Dendritic cell treated with granulocyte-macrophage colony-stimulating factor and Interleukin-4, amounts not matched to agents 40 ng/mL and 50 ng/mL, for 4 days (primary cell): ENCODE measurements at regions not wholly inside any gene's neighbourhood (a gene's known extent, or its start where the extent isn't known, plus 50 kb on each side); places are given as distances from the start of the nearest gene placed in this dataset.

Experiments
- H3K27ac Mint-ChIP-seq: one replicate; pipeline ENCODE4 v1.8.0; 2022; ENCODE audit warnings: mild to moderate bottlenecking, mixed read lengths
- H3K27me3 Mint-ChIP-seq: one replicate; pipeline ENCODE4 v1.8.0; 2022; ENCODE audit warnings: mild to moderate bottlenecking, mixed read lengths
- H3K36me3 Mint-ChIP-seq: one replicate; pipeline ENCODE4 v1.8.0; 2022; ENCODE audit warnings: low read depth, mixed read lengths
- H3K4me1 Mint-ChIP-seq: one replicate; pipeline ENCODE4 v1.8.0; 2022; ENCODE audit warnings: low read depth, mixed read lengths
- H3K4me3 Mint-ChIP-seq: one replicate; pipeline ENCODE4 v1.8.0; 2022; ENCODE audit warnings: mild to moderate bottlenecking, moderate library complexity, mixed read lengths
- H3K9me3 Mint-ChIP-seq: one replicate; pipeline ENCODE4 v1.8.0; 2022; ENCODE audit warnings: mixed read lengths
- intact Hi-C: fragments of 100-400 bp; cut with micrococcal nuclease; formaldehyde crosslinking; loops from one replicate; pipeline ENCODE4 v1.15.0; 2022

- peaks cover 29% of the 10 kb centered on the region for H3K9me3 Mint-ChIP-seq
- H3K27me3 Mint-ChIP-seq: no peaks in the 10 kb centered on the region
- no peaks in the 10 kb centered on the region for H3K36me3 Mint-ChIP-seq
- no peak overlapping the region for H3K4me3 Mint-ChIP-seq
- intact Hi-C loops: no loop called here
- no peak overlapping the region for H3K27ac Mint-ChIP-seq
- H3K4me1 Mint-ChIP-seq: no peaks in the 10 kb centered on the region
These were observed 632.5 kb downstream of the KCTD8 start for GRCh38 chr4:43816116-43816515.

DNA sequence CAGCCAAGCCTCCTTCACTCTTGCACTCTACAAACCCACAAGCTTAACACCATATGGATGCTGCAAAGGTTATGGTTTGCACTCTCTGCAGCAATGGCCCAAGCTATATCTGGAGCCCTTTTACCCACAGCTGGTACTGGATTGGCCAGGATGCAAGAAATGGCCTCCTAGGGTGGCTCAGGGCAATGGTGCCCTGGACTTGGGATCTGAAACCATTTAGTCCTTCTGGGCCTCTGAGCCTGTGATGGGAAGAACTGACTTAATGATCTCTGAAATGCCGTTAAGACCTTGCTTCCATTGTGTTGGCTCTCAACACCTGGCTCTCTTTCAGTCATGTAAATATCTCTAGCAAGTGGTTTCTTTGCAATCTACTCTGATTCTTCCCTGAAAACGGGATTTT, 626.0 kb downstream of the KCTD8 start:
- H3K36me3 Mint-ChIP-seq: no peaks in the 10 kb centered on the region
- H3K27me3 Mint-ChIP-seq: no peaks in the 10 kb centered on the region
- H3K9me3 Mint-ChIP-seq: peaks cover 49% of the 10 kb centered on the region
- intact Hi-C loops: no loop called here
- H3K27ac Mint-ChIP-seq: no peak overlapping the region
- H3K4me3 Mint-ChIP-seq: no peak overlapping the region
- no peaks in the 10 kb centered on the region for H3K4me1 Mint-ChIP-seq

DNA sequence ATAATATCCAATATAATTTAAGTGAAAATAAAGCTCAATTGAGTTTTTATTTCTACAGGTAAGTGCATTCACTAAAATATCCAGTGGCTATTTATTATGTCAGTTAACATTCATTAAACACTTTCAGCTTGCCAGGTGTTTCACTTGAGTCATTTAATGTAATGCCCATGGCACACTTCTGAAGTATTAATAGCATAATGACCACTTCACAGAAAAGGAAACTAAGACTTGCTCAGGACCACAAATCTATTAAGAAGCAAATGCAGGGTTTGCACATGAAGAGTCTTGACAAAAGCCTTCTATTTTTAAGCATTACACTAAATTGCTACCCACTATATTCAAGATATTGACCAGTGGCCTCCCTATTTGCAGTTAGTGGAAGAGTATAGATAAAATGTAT, 612.7 kb downstream of the KCTD8 start:
- intact Hi-C loops: no loop called here
- H3K9me3 Mint-ChIP-seq: peaks cover 9% of the 10 kb centered on the region
- no peak overlapping the region for H3K4me3 Mint-ChIP-seq
- no peak overlapping the region for H3K27ac Mint-ChIP-seq
- no peaks in the 10 kb centered on the region for H3K36me3 Mint-ChIP-seq
- no peaks in the 10 kb centered on the region for H3K4me1 Mint-ChIP-seq
- no peaks in the 10 kb centered on the region for H3K27me3 Mint-ChIP-seq

- Mint-ChIP-seq H3K36me3 (no peaks in the 10 kb centered on the region), H3K27ac (no peak overlapping the region), H3K27me3 (no peaks in the 10 kb centered on the region), H3K4me3 (no peak overlapping the region), H3K4me1 (no peaks in the 10 kb centered on the region), H3K9me3 (peaks cover 9% of the 10 kb centered on the region)
- intact Hi-C loops: no loop called here
These were observed 611.4 kb downstream of the KCTD8 start for GRCh38 chr4:43837171-43837570.

- no peaks in the 10 kb centered on the region for H3K36me3 Mint-ChIP-seq
These were observed 611.0 kb downstream of the KCTD8 start for GRCh38 chr4:43837604-43838003.

DNA sequence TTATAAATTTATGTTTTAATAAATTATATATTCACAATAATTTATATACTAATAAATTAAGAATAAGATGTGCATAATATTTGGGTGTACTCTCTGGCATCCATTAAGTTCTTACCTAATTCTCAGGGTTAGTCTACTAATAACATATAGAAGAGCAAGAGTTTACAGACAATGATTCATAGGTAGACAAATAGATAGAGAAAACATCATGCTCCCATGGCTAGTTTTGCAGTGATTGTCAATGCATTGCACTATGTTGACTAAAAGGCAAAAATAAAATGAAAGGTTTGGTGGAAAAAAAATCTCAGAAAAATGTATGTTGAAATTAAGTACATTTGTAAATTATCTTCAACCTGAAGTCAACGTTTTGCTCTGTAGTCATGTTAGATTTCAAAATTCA, 606.0 kb downstream of the KCTD8 start:
- Mint-ChIP-seq H3K4me3 (no peak overlapping the region), H3K27me3 (no peaks in the 10 kb centered on the region), H3K27ac (no peak overlapping the region), H3K4me1 (no peaks in the 10 kb centered on the region), H3K36me3 (no peaks in the 10 kb centered on the region), H3K9me3 (peaks cover 13% of the 10 kb centered on the region)
- intact Hi-C loops: no loop called here

More at GRCh38 chr4:43837604-43838003, 611.0 kb downstream of the KCTD8 start:
- no peaks in the 10 kb centered on the region for H3K27me3 Mint-ChIP-seq
- no peaks in the 10 kb centered on the region for H3K4me1 Mint-ChIP-seq
- H3K27ac Mint-ChIP-seq: no peak overlapping the region
- H3K4me3 Mint-ChIP-seq: no peak overlapping the region
- H3K9me3 Mint-ChIP-seq: peaks cover 9% of the 10 kb centered on the region
- intact Hi-C loops: no loop called here

GRCh38 chr4:43843501-43843900, 605.1 kb downstream of the KCTD8 start:
- Mint-ChIP-seq H3K27me3 (no peaks in the 10 kb centered on the region), H3K4me1 (no peaks in the 10 kb centered on the region), H3K9me3 (peaks cover 19% of the 10 kb centered on the region), H3K36me3 (no peaks in the 10 kb centered on the region), H3K27ac (no peak overlapping the region), H3K4me3 (no peak overlapping the region)
- intact Hi-C loops: no loop called here

- Mint-ChIP-seq H3K36me3 (no peaks in the 10 kb centered on the region), H3K27me3 (no peaks in the 10 kb centered on the region), H3K4me3 (no peak overlapping the region), H3K27ac (no peak overlapping the region), H3K9me3 (peaks cover 19% of the 10 kb centered on the region), H3K4me1 (no peaks in the 10 kb centered on the region)
- intact Hi-C loops: no loop called here
These were observed 602.5 kb downstream of the KCTD8 start for GRCh38 chr4:43846111-43846587.

DNA sequence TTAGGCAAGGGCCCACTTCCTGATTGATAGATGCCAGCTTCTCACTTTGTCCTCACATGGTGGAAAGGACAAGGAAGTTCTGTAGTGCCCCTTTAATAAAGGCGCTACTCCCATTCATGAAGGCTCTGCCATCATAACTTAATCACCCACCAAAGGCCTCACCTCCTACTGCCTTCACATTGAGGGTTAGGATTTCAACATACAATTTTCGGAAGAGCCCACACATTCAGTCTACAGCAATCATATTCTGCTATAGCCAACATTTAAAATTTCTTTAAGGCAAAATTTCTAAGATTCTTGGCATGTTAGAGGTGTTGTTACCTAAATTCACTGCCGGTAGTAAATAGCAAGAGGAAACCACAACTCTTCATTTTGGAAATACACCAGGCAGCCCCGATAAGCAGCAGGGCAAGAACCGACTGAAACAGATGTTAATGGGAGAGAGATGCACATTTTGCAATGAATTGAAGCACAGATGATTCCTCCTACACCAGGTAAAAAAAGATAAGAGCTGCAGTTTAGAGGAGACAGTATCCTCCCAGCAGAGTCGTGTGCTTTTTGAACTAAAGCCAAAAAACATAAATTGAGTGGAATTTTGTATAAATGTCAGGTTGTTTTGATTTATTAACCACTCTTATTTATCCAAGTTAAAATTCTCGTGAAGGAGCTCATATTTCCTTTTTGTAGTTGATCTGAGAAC, 594.9 kb downstream of the KCTD8 start:
- Mint-ChIP-seq H3K4me3 (no peak overlapping the region), H3K27ac (no peak overlapping the region), H3K27me3 (no peaks in the 10 kb centered on the region), H3K36me3 (no peaks in the 10 kb centered on the region), H3K4me1 (no peaks in the 10 kb centered on the region), H3K9me3 (peaks cover 17% of the 10 kb centered on the region)
- intact Hi-C loops: no loop called here

DNA sequence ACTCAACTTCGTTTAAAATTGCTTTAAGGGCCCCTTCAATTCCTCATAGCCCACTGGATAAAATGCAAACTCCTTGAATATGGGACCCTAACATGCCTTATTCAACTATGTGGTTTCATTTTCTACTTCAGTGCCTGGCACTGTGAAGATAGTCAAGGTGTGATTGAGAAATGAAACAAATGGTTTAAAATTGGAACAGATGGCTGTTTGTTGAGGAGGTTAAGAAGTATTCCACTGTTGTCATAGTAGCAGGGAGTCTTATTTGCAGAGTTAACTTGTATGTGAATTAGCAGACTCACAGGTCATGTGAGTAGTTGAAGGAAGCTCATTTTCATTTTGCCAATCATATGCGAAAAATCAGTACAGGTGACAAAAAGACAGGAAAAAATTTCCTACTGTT, 593.3 kb downstream of the KCTD8 start:
- intact Hi-C loops: no loop called here
- Mint-ChIP-seq H3K36me3 (no peaks in the 10 kb centered on the region), H3K27ac (no peak overlapping the region), H3K4me1 (no peaks in the 10 kb centered on the region), H3K4me3 (no peak overlapping the region), H3K27me3 (no peaks in the 10 kb centered on the region), H3K9me3 (peaks cover 26% of the 10 kb centered on the region)

- no peak overlapping the region for H3K4me3 Mint-ChIP-seq
- no peaks in the 10 kb centered on the region for H3K27me3 Mint-ChIP-seq
- intact Hi-C loops: no loop called here
- H3K36me3 Mint-ChIP-seq: no peaks in the 10 kb centered on the region
- H3K4me1 Mint-ChIP-seq: no peaks in the 10 kb centered on the region
- peaks cover 14% of the 10 kb centered on the region for H3K9me3 Mint-ChIP-seq
- no peak overlapping the region for H3K27ac Mint-ChIP-seq
These were observed 583.9 kb downstream of the KCTD8 start for GRCh38 chr4:43864616-43865146.

DNA sequence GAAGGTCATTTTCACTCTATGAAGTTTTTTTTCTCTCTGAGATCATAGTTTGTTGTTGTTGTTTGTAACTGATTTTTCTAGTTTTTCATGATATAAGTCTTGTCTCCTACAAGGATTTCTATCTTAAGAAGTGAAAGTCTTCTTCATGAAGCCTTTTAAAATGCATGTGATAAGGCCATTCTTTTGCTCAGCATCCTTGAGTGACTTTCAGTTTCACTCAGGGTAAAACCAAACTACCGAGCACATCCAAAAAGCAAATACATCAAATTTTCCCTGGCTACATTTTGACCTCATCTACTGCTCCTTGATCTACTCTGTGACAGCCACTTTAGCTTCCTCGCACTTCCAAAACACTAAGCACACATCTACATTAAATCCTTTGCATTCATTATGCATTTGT, 580.7 kb downstream of the KCTD8 start:
- Mint-ChIP-seq H3K27ac (no peak overlapping the region), H3K4me3 (no peak overlapping the region), H3K27me3 (no peaks in the 10 kb centered on the region), H3K4me1 (no peaks in the 10 kb centered on the region), H3K36me3 (no peaks in the 10 kb centered on the region), H3K9me3 (peaks cover 20% of the 10 kb centered on the region)
- intact Hi-C loops: no loop called here

DNA sequence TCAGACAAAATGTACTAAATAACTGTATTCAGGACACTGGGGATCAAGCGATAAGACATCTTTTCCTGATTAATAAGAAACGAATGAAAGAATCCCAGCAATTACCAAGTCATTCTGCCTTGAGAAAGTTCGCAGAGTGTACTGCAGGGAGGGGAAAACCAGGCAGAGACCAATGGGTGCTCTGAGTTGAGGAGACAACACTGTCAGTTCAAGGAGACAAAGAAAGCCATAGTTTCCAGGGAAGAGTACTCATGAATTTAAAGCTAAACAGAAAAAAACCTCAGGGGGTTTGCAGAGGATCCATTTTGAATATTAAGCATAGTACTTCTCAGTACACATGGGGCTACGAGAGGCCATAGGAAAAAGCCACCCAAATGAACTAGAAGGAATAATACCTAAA, 573.0 kb downstream of the KCTD8 start:
- Mint-ChIP-seq H3K4me3 (no peak overlapping the region), H3K9me3 (peaks cover 18% of the 10 kb centered on the region), H3K36me3 (no peaks in the 10 kb centered on the region), H3K27me3 (no peaks in the 10 kb centered on the region), H3K4me1 (no peaks in the 10 kb centered on the region), H3K27ac (no peak overlapping the region)
- intact Hi-C loops: no loop called here

GRCh38 chr4:43882470-43882869, 566.1 kb downstream of the KCTD8 start:
- H3K36me3 Mint-ChIP-seq: no peaks in the 10 kb centered on the region
- no peaks in the 10 kb centered on the region for H3K4me1 Mint-ChIP-seq
- H3K27ac Mint-ChIP-seq: no peak overlapping the region
- no peaks in the 10 kb centered on the region for H3K9me3 Mint-ChIP-seq
- intact Hi-C loops: no loop called here
- H3K4me3 Mint-ChIP-seq: no peak overlapping the region
- no peaks in the 10 kb centered on the region for H3K27me3 Mint-ChIP-seq

DNA sequence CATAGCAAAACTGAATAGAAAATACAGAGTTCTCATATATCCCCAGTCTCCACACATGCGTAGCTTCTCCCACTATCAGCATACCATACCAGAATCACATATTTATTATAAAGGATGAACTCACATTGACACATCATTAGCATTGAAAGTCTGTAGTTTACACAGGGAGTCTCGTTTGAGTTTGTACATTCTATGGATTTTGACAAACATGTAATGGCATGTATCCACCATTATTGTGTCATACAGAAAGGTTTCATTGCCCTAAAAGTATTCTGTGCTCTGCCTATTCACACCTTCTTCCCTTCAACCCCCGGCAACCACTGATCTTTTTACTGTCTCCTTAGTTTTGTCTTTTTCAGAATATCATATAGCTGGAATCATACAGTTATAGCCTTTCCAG, 562.4 kb downstream of the KCTD8 start:
- no peaks in the 10 kb centered on the region for H3K27me3 Mint-ChIP-seq
- intact Hi-C loops: no loop called here
- H3K27ac Mint-ChIP-seq: no peak overlapping the region

More for the DNA sequence above, 562.4 kb downstream of the KCTD8 start:
- Mint-ChIP-seq H3K4me3 (no peak overlapping the region), H3K9me3 (no peaks in the 10 kb centered on the region), H3K4me1 (no peaks in the 10 kb centered on the region), H3K36me3 (no peaks in the 10 kb centered on the region)
